ENCODE measurements at regions not wholly inside any gene's neighbourhood (a gene's known extent, or its start where the extent isn't known, plus 50 kb on each side); places are given as distances from the start of the nearest gene placed in this dataset.
"Not testable (repeated sequence)": the region's sequence is repeated elsewhere in the genome, so short reads cannot be mapped to it uniquely, and the experiment has no call there.

DNA sequence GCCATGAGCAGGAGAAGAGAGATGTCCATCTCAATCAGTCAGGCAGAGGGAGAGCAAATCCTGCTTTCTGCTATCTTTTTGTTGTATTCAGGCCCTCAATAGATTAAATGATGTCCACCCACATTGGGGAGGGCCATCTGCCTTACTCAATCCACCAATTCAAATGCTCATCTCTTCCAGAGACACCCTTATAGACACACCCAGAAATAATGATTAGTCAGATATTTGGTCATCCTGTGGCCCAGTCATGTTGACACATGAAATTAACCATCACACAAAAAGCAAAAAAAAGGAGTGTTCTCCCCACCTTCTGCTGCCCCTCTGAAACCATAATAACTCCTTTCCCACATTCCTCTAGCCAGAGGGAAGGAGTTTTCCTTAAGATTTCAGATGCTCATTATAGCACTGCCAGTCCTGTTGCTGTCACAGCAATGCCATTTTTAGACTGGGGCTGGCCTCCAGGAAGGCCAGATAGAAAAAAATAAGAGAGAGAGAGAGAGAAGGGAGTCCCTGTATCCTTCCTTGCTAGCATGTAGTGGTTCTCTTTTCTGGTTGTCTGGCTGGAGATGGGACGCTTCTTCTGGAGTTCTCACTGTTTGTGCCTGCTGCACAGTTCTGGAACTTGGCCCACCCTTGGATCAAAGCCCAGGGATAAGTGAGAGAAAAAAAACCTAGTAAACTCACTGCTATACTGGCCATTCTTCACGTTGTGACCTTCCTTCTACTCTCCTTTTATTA is 177.7 kb downstream of the RBM46 start:
- H3K27me3 Mint-ChIP-seq, result no peaks in the 10 kb centered on the region
- H3K4me1 Mint-ChIP-seq, result no peaks in the 10 kb centered on the region
- peaks cover 14 to 18% of the 10 kb centered on the region in 2 donors for H3K9me3 Mint-ChIP-seq
- ATAC-seq (replicated peaks), result no peak
- no peak overlapping the region for H3K27ac Mint-ChIP-seq
- no peaks in the 10 kb centered on the region for H3K36me3 Mint-ChIP-seq
- no peak overlapping the region for H3K4me3 Mint-ChIP-seq
- DNase-seq, result no peak

DNA sequence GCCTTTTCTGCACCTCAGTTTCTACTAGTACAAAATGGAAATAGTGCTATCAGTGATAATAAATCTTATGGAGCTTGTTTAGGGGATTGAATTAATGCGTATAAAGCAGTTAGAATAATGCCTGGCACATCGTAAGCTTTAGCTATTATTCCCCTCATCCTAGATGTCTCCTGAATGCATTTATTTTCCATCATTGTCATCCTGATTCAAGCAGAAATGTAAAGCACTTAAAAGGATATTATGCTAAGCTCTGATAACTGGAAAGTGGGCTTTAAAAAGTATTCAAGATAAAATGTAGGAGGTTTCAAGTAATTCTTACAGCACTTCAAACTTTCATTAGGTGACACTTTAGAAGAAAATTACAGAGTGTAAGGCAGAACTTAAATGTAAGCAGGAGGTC is 178.7 kb downstream of the RBM46 start:
- Mint-ChIP-seq H3K9me3 (peaks cover 18 to 19% of the 10 kb centered on the region in 2 donors), H3K4me1 (no peaks in the 10 kb centered on the region), H3K36me3 (no peaks in the 10 kb centered on the region), H3K27ac (no peak overlapping the region), H3K4me3 (no peak overlapping the region), H3K27me3 (no peaks in the 10 kb centered on the region)
- ATAC-seq (replicated peaks) (no peak), DNase-seq (no peak)

DNA sequence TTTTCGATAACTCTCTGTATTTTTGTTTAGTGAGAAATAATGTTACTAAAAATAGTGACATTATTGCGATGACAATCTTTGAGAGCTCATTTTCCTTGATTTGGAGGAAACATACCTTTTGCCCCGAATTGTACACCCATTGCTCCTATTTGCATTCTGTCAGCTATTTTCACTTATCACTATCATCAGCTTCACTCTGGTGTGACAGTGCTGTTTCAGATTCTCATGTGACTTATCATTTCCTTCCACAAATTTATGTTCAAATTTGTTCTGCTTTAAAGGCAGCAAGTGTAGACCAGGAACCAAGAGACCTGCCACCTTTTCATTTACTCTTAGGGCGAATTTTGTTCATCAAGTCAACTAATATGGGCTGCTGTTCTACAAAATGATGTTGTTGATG is 179.4 kb downstream of the RBM46 start:
- Mint-ChIP-seq H3K9me3 (peaks cover 15 to 16% of the 10 kb centered on the region in 2 donors), H3K27me3 (no peaks in the 10 kb centered on the region), H3K27ac (no peak overlapping the region), H3K4me1 (no peaks in the 10 kb centered on the region), H3K36me3 (no peaks in the 10 kb centered on the region), H3K4me3 (no peak overlapping the region)
- no peak for ATAC-seq (replicated peaks)
- DNase-seq, result no peak

DNA sequence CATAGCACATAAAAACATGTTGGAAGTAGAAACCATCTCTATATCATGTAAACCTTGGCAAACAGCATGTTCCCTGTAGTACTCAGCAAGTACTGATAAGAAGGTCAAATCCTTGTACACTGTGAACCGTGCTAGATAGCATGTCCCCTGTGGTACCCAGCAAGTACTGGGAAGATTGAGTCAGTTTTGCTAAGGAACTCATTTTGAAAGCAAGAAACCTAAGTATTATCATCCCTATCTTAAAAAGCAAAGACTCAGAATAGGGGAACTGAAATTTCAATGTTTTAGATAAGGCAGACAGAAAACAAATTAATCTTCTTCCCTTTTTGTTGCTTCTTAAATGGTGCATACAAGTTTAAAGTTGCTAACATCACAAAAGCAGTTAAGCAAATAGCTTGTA is 180.2 kb downstream of the RBM46 start:
- peak; percentile 91 to 99 for ATAC-seq (replicated peaks)
- no peak for DNase-seq
- Mint-ChIP-seq H3K27ac (no peak overlapping the region), H3K4me3 (no peak overlapping the region), H3K27me3 (no peaks in the 10 kb centered on the region), H3K4me1 (no peaks in the 10 kb centered on the region), H3K36me3 (no peaks in the 10 kb centered on the region), H3K9me3 (peaks cover 15% of the 10 kb centered on the region in 2 donors)

DNA sequence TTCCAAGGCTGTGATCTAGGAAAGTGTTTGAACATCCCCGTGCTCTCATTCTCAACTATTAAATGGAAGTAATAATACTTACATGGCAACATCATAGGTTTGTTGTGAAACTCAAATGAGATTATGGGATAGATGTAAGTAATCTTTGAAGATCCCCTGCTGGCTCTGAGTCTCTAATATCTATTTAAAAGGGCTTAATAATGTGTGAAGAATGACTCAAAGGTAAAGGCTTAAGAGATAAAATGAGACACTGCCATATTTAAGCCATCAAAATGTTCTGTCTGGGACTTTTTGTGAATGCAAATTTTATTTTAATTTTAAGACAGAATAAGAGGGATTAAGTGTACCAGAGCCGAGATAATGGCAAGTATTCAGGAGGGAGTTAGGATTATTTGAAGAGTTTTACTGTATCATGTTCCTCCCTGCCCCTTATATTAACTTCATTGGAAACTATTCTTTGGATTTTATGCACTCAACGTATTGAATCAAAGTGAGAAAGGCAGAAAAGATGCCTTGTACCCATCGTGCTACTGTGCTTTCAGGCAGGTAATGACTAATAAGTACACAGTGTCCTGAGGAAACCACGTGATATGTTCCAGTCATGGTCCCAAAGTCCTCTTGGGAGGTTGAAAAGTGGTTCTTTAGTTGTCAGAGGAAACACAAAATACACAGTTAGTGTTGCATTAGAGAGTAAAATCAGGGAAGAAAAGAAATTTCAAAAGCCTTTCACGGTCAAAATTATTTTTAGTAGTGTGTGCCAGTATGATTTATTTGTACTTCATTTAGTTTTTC is 192.4 kb downstream of the RBM46 start:
- Mint-ChIP-seq H3K27ac (no peak overlapping the region), H3K4me1 (no peaks in the 10 kb centered on the region), H3K9me3 (peaks cover 0 to 1% of the 10 kb centered on the region in 2 donors), H3K4me3 (no peak overlapping the region), H3K36me3 (no peaks in the 10 kb centered on the region), H3K27me3 (peaks cover 5 to 7% of the 10 kb centered on the region in 2 donors)
- DNase-seq (no peak), ATAC-seq (replicated peaks) (no peak)

DNA sequence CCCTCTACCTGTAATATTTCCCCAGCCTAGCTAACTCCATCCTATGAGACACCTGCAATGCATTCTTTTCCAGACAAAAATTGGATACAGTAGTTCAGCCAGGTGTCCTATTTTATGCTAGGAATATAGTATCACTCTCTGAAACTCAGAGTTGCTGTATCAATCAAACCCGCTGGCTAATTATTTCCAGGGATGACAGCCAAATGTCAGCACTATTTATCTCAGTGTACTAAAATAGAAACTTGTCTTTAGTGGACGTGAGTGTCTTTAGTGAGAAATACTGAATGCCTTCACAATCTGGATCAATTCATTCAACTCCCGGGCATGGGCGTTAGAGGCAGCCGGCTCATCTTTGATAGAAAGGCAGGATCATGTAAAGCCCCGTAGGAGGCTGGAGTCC is 196.2 kb downstream of the RBM46 start:
- H3K9me3 Mint-ChIP-seq, result peaks cover 1 to 4% of the 10 kb centered on the region in 2 donors
- H3K4me3 Mint-ChIP-seq, result no peak overlapping the region
- peaks cover 2 to 5% of the 10 kb centered on the region in 2 donors for H3K27me3 Mint-ChIP-seq
- no peaks in the 10 kb centered on the region for H3K36me3 Mint-ChIP-seq
- H3K27ac Mint-ChIP-seq, result no peak overlapping the region
- DNase-seq, result no peak
- no peak for ATAC-seq (replicated peaks)
- H3K4me1 Mint-ChIP-seq, result no peaks in the 10 kb centered on the region

DNA sequence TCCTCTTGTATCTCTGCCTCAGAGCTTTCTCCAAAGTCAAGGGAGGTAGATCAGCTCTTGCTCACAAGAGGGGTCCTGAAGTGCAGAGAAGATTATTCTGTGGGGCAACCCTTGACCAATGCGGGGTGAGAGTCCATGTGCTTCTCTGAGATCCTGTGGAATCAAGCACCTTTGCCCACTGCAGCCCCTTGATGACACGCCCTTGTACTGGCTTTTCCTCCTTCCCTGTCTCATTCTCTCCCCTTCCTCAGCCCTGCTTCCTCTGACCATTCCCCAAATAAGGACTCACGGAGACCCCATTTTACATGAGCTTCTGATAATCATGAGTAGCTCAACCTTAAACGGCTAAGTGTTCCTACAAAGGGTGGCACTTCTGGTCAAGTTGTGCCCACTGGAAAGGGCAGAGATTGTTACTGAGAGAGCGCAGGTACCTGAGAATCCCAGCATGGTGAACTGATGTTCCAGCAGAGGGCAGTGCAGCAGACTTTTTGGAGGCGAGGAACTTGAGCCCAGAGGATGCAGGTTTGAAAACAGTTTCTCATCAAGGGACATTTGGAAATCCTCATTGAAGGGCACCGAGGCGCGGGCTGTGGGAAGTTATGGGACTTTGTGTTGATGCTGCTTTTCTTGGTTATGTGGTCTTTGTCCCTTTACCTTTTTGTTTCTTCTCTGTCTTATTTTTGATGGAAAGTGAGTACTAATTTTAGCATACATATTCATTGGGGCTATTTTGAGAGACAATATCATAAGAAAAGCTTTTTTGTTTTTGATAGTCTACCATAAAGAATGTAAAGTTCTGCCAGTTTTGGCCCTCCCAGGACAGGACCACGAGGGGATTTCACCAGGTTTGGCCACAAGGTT is 201.3 kb downstream of the RBM46 start:
- ATAC-seq (replicated peaks) (peak; percentile 67 to 69), DNase-seq (peak; percentile 10)
- no peak overlapping the region for H3K4me3 Mint-ChIP-seq
- H3K9me3 Mint-ChIP-seq, result peaks cover 0 to 4% of the 10 kb centered on the region in 2 donors
- peaks cover 0 to 4% of the 10 kb centered on the region in 2 donors for H3K4me1 Mint-ChIP-seq
- no peak overlapping the region for H3K27ac Mint-ChIP-seq
- no peaks in the 10 kb centered on the region for H3K36me3 Mint-ChIP-seq
- H3K27me3 Mint-ChIP-seq, result no peaks in the 10 kb centered on the region

DNA sequence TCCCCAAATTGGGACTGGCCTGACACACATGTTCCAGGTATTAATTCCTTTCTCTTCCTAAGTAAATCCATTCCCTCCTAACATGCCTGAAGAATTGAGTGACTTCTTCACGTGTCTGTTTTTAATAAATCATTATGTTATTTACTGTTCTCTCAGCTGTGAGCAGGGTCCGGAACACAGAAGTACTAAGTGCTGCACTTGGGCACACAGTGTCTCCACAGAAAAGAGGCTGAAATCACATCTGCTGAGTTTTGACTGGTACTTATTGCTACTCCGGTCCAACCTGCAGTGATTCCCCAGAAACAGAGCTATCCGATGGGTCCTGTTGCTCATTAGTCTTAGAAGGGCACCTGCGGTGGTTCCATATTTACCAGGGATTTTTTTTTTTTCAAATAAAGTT is 202.6 kb downstream of the RBM46 start:
- no peak overlapping the region for H3K27ac Mint-ChIP-seq
- H3K27me3 Mint-ChIP-seq, result peaks cover 0 to 8% of the 10 kb centered on the region in 2 donors
- H3K4me1 Mint-ChIP-seq, result peaks cover 0 to 4% of the 10 kb centered on the region in 2 donors
- ATAC-seq (replicated peaks), result no peak
- peaks cover 0 to 4% of the 10 kb centered on the region in 2 donors for H3K9me3 Mint-ChIP-seq
- no peaks in the 10 kb centered on the region for H3K36me3 Mint-ChIP-seq
- H3K4me3 Mint-ChIP-seq, result no peak overlapping the region
- DNase-seq, result no peak

DNA sequence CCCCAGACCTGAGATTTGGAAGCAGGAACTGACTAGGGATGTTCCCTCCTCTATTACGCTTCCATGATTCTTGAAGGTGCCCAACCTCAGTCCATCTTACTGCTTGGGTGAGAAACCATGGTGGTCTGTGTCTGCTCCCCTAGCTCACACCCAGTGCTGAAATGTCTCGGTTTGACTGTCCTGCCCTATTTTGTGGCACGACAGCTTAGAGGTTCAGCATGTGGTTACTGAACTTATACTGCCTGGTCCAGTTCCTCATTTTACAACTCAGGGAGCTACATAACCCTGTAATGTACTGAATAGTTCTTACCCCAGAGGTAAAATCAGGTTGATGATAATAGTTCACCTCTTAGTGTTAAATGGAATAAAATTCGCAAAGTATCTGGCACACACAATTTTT is 203.1 kb downstream of the RBM46 start:
- no peak overlapping the region for H3K27ac Mint-ChIP-seq
- DNase-seq (peak; percentile 15), ATAC-seq (replicated peaks) (peak; percentile 95)
- H3K9me3 Mint-ChIP-seq, result peaks cover 0 to 4% of the 10 kb centered on the region in 2 donors
- peaks cover 0 to 4% of the 10 kb centered on the region in 2 donors for H3K4me1 Mint-ChIP-seq
- no peaks in the 10 kb centered on the region for H3K36me3 Mint-ChIP-seq
- H3K27me3 Mint-ChIP-seq, result peaks cover 0 to 12% of the 10 kb centered on the region in 2 donors
- H3K4me3 Mint-ChIP-seq, result no peak overlapping the region

DNA sequence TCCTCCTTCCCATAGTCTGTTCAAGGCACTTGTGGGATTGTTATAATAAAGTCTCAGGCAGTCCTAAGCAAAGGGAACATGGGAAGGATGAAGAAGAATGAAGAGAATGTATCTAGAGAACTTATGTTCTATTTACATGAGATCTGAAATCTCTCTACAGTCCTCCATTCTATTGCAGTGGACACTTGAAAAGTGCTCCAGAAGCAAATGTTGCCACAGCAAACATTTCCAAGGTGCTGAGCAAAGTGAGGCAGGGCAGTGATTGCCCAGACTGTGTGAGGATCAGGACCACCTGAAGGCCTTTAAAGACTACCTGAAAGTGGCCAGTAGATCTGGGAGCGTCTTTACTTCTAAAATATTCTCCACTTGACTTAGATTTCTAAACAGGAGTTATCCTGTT is 203.5 kb downstream of the RBM46 start:
- H3K27me3 Mint-ChIP-seq, result peaks cover 0 to 12% of the 10 kb centered on the region in 2 donors
- ATAC-seq (replicated peaks) (no peak), DNase-seq (no peak)
- no peak overlapping the region for H3K4me3 Mint-ChIP-seq
- H3K9me3 Mint-ChIP-seq, result peaks cover 0 to 4% of the 10 kb centered on the region in 2 donors
- no peaks in the 10 kb centered on the region for H3K36me3 Mint-ChIP-seq
- peaks cover 0 to 4% of the 10 kb centered on the region in 2 donors for H3K4me1 Mint-ChIP-seq
- H3K27ac Mint-ChIP-seq, result no peak overlapping the region

DNA sequence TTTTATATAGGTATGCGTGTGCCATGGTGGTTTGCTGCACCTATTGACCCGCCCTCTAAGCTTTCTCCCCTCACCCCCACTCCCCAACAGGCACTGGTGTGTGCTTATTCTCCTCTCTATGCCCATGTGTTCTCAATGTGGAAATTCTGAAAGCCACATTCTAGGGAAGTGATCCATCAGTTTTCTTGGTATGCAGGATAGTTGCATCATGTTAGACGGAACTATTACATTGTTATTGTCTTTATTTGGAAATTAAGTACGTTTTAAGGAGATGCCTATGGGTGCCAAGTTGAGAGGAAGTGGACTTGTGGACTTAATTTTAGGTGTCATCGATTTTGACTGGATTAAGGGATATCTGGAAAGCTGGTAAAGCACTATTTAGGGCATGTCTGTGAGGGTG is 204.6 kb downstream of the RBM46 start:
- no peaks in the 10 kb centered on the region for H3K36me3 Mint-ChIP-seq
- peaks cover 0 to 4% of the 10 kb centered on the region in 2 donors for H3K4me1 Mint-ChIP-seq
- no peak overlapping the region for H3K27ac Mint-ChIP-seq
- DNase-seq (no peak), ATAC-seq (replicated peaks) (no peak)
- no peak overlapping the region for H3K4me3 Mint-ChIP-seq
- no peaks in the 10 kb centered on the region for H3K9me3 Mint-ChIP-seq
- H3K27me3 Mint-ChIP-seq, result peaks cover 0 to 12% of the 10 kb centered on the region in 2 donors

DNA sequence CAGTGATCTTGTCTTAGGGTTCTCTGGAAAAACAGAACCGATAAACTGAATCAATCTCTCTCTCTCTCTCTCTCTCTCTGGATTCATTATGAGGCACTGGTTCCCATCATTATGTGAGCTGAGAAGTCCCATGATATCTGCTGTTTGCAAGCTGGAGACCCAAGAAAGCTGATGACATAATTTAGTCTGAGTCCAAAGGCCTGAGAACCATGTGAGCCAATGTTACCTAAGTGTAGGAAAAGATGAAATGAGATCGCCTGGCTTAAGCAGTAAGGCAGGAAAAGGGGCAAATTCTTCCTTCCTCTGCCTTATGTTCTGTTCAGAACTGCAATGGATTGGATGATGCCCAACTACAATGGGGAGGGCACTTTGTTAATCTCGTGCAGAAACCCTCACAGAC is 207.4 kb downstream of the RBM46 start:
- H3K4me3 Mint-ChIP-seq, result no peak overlapping the region
- no peaks in the 10 kb centered on the region for H3K36me3 Mint-ChIP-seq
- no peaks in the 10 kb centered on the region for H3K9me3 Mint-ChIP-seq
- H3K4me1 Mint-ChIP-seq, result peaks cover 0 to 2% of the 10 kb centered on the region in 2 donors
- no peak for ATAC-seq (replicated peaks)
- no peak for DNase-seq
- no peak overlapping the region for H3K27ac Mint-ChIP-seq
- peaks cover 0 to 12% of the 10 kb centered on the region in 2 donors for H3K27me3 Mint-ChIP-seq

DNA sequence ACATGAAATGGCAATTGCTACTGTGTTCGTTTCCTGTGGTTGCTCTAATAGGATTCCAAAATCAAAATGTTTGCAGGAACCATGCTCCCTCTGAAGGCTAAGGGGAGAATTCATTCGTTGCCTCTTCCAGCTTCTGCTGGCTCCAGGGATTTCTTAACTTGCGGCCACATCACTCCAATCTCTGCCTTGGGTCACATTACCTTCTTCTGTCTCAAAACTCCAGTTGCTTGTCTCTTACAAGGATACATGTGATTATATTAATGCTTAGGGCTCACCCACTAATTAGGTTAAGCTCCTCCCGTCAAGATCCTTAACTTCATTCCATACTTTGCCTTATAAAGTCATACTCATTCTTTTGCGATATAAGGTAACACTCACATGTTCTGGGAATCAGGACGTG is 208.4 kb downstream of the RBM46 start:
- H3K4me3 Mint-ChIP-seq, result no peak overlapping the region
- no peak overlapping the region for H3K27ac Mint-ChIP-seq
- H3K4me1 Mint-ChIP-seq, result no peaks in the 10 kb centered on the region
- no peaks in the 10 kb centered on the region for H3K36me3 Mint-ChIP-seq
- peaks cover 0 to 2% of the 10 kb centered on the region in 2 donors for H3K9me3 Mint-ChIP-seq
- ATAC-seq (replicated peaks), result no peak
- peaks cover 0 to 12% of the 10 kb centered on the region in 2 donors for H3K27me3 Mint-ChIP-seq
- DNase-seq, result no peak

DNA sequence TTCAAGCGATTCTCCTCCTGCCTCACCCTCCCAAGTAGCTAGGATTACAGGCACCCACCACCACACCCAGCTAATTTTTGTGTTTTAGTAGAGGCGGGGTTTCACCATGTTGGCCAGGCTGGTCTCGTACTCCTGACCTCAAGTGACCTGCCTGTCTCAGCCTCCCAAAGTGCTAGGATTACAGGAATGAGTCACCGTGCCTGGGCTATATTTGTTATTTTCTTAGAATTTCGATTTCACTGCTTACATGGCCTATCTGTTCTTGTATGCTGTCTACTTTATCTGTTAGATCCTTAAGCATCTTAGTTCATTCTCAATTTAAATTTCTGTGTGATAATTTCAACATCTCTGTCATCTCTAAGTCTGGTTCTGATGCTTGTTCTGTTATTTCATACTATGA is 210.6 kb upstream of the NPY2R start:
- H3K27ac Mint-ChIP-seq; DNase-seq; H3K27me3 Mint-ChIP-seq; H3K9me3 Mint-ChIP-seq; ATAC-seq (replicated peaks); H3K36me3 Mint-ChIP-seq; H3K4me3 Mint-ChIP-seq; H3K4me1 Mint-ChIP-seq: not testable (repeated sequence)

Measured in stimulated activated naive B cell treated with anti-CD40 and anti-IgM and Interleukin-4, amounts not matched to agents 10 μg/mL and 1 μg/mL and 100 μg/mL, for 72 hours (primary cell).